BE2C (cell line): ENCODE measurements at regions not wholly inside any gene's neighbourhood (a gene's known extent, or its start where the extent isn't known, plus 50 kb on each side); places are given as distances from the start of the nearest gene placed in this dataset.

Experiments
- DNase-seq: peaks from one replicate; pipeline ENCODE4 v3.0.0-alpha.2; 2020
- H3K27me3 ChIP-seq: fragments of 250-450 bp; sonication (Bioruptor Pico); 2 replicates; pipeline ENCODE4 v1.5.1; 2020; ENCODE audit warnings: mild to moderate bottlenecking
- H3K36me3 ChIP-seq: fragments of 250-450 bp; sonication (Bioruptor Pico); 2 replicates; pipeline ENCODE4 v1.5.1; 2020; ENCODE audit warnings: mild to moderate bottlenecking
- H3K4me1 ChIP-seq: fragments of 250-450 bp; sonication (Bioruptor Pico); 2 replicates; pipeline ENCODE4 v1.5.1; 2020
- H3K4me3 ChIP-seq: 2 replicates; pipeline ENCODE4 v1.5.1; 2011; ENCODE audit warnings: low read depth, low read length
- H3K9me3 ChIP-seq: fragments of 250-450 bp; sonication (Bioruptor Pico); 2 replicates; pipeline ENCODE4 v1.5.1; 2020
- TF ChIP-seq, protein P1 (sequence below): IDR thresholded peaks from 2 replicates; pipeline ENCODE4 v1.5.1; 2012; ENCODE audit warnings: mild to moderate bottlenecking, low read depth, low read length

DNA sequence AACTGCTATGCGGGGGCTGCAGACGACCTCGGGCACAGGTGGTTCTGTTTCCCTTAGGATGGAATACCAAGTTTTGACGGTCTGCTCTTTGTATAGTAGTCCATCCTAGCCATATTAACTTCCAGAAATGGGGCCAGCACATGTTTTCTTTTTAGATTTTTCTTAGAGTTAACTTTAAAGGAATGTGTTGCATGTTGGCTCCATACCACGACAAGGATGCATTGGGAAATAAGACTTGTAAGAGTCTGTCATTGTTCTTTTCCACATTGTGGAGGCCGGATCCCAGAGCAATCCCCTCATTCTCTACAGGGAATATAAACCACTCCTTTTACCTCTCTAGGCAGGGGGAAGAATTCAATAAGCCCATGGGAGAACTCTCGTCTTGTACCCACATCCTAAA, 87.1 kb upstream of the PLSCR4 start:
- Histone ChIP-seq H3K4me1 (no peaks in the 10 kb centered on the region), H3K4me3 (no peak overlapping the region), H3K9me3 (no peaks in the 10 kb centered on the region), H3K27me3 (no peaks in the 10 kb centered on the region), H3K36me3 (no peaks in the 10 kb centered on the region)
- TF ChIP-seq, protein P1, sequence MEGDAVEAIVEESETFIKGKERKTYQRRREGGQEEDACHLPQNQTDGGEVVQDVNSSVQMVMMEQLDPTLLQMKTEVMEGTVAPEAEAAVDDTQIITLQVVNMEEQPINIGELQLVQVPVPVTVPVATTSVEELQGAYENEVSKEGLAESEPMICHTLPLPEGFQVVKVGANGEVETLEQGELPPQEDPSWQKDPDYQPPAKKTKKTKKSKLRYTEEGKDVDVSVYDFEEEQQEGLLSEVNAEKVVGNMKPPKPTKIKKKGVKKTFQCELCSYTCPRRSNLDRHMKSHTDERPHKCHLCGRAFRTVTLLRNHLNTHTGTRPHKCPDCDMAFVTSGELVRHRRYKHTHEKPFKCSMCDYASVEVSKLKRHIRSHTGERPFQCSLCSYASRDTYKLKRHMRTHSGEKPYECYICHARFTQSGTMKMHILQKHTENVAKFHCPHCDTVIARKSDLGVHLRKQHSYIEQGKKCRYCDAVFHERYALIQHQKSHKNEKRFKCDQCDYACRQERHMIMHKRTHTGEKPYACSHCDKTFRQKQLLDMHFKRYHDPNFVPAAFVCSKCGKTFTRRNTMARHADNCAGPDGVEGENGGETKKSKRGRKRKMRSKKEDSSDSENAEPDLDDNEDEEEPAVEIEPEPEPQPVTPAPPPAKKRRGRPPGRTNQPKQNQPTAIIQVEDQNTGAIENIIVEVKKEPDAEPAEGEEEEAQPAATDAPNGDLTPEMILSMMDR, result no peak
- DNase-seq, result no peak

DNA sequence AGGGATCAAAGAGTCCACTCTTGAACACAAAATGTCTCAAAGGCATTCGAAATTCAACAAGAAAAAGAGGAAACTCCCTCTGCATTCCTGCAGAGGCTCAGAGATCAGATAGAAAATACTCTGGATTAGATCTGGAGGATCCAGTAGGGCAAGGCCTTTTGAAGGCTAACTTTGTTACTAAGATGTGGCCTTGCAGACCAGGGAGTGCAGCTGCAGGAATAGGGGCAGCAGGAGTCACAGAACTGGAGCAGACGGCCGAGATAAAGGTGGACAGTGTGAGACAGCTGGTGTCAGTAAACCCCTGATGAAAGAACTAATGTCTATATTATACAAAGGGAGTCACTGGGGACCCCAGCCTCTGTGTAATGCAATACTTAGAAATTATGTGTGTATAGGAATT, 84.5 kb upstream of the PLSCR4 start:
- TF ChIP-seq, protein P1, result no peak
- no peak for DNase-seq
- Histone ChIP-seq H3K4me1 (no peaks in the 10 kb centered on the region), H3K36me3 (no peaks in the 10 kb centered on the region), H3K9me3 (no peaks in the 10 kb centered on the region), H3K4me3 (no peak overlapping the region), H3K27me3 (no peaks in the 10 kb centered on the region)

DNA sequence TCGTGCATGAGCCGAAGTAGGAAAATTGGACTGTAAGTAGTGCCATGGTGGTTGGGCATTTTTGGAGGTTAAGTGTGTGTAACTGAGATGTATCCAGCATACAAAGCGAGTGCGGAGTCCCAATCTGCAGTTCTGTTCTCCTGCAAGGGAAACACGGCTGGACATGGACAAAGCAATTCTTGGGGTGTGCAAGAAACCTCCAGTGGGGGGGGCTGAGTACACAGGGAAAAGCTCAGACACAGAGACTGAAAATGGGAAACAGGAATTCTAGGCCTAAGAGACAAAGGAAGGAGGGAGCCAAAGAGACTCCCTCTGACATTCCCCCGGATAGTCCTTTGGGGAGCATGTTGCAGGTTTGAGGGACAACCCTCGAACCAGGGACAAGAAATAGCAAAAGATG, 83.2 kb upstream of the PLSCR4 start:
- H3K4me3 ChIP-seq, result no peak overlapping the region
- H3K27me3 ChIP-seq, result no peaks in the 10 kb centered on the region
- DNase-seq, result no peak
- no peaks in the 10 kb centered on the region for H3K36me3 ChIP-seq
- H3K9me3 ChIP-seq, result no peaks in the 10 kb centered on the region
- H3K4me1 ChIP-seq, result no peaks in the 10 kb centered on the region
- TF ChIP-seq, protein P1, result no peak

DNA sequence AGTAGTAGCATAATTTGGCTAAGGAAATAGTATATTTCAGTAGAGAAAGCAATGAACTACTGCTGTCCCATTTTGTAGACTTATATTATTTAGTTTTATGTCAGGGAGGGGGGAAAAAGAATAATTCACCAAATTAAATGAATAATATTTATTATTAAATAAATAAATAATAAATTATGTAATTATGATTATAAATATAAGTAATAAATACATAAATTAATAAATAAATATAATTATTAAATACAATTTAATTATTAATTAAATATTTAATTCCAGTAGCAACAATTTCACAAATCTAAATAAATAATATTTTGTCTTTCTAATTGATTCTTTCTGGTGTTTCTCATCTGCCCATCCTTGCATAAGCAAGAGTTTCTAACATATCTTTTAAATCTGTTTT, 81.1 kb upstream of the PLSCR4 start:
- TF ChIP-seq, protein P1, result no peak
- no peaks in the 10 kb centered on the region for H3K4me1 ChIP-seq
- H3K9me3 ChIP-seq, result no peaks in the 10 kb centered on the region
- DNase-seq, result no peak
- H3K4me3 ChIP-seq, result no peak overlapping the region
- no peaks in the 10 kb centered on the region for H3K27me3 ChIP-seq
- H3K36me3 ChIP-seq, result no peaks in the 10 kb centered on the region

DNA sequence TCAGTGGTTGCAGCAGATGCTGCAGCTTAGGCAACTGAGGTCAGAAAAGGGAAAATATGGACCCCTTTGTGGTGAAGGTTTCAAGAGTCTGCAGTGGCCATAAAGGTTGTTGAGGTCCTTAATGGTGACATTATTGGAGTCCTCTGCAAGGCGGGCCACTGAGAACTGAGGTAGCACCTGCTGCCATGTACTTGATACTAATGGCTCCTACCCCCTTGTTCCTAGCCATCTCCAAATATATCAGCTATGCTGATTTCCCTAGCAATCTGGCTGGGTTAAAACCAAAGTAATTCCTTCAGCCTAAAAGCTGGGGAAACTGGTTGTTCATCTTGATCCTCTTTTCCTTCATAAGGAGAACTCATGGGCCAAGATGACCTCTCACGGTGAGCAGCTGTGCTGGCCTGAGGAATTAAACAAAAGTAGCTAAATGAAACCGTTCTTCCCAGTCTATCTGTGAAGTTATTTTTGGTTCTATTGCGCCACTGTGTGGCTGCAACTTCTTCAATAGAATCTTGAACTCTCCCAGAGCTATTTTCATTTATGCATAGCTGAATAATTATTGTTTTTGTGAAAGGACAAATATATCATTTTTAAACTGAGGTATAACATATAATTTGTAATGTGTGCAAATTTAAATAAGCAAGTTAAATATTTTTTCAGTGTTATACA, 76.1 kb upstream of the PLSCR4 start:
- TF ChIP-seq, protein P1, result peak; percentile 18; the same call in 1 of the 2 replicates
- H3K4me1 ChIP-seq, result no peaks in the 10 kb centered on the region
- DNase-seq, result no peak
- no peaks in the 10 kb centered on the region for H3K9me3 ChIP-seq
- H3K27me3 ChIP-seq, result no peaks in the 10 kb centered on the region
- no peaks in the 10 kb centered on the region for H3K36me3 ChIP-seq
- H3K4me3 ChIP-seq, result no peak overlapping the region

DNA sequence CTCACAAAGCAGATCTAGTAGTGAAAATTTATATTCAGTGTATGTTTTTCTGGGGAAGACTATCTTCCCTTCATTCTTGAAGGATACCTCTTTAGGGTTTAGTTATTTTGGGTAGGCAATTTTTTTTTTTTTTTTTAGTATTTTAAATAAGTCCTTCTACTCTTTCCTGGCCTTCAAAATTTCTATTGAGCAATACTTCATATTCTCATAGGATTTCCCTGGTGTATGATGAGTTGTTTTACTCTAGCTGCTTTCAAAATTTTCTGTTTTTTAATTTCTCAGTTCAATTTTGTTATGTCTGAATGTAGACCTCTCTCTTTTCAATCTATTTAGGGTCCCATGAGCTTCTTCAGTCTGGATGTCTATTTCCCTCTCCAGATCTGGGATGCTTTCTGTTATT, 74.3 kb upstream of the PLSCR4 start:
- no peaks in the 10 kb centered on the region for H3K36me3 ChIP-seq
- H3K4me3 ChIP-seq, result no peak overlapping the region
- H3K27me3 ChIP-seq, result no peaks in the 10 kb centered on the region
- TF ChIP-seq, protein P1, result no peak
- no peaks in the 10 kb centered on the region for H3K9me3 ChIP-seq
- H3K4me1 ChIP-seq, result no peaks in the 10 kb centered on the region
- DNase-seq, result no peak
